ENCODE measurements at regions not wholly inside any gene's neighbourhood (a gene's known extent, or its start where the extent isn't known, plus 50 kb on each side); places are given as distances from the start of the nearest gene placed in this dataset.

- TF ChIP-seq CTCF (IDR thresholded peaks at IDR 0.05) (no peak), EZH2 (IDR thresholded peaks at IDR 0.05) (no peak)
These were observed 315.7 kb upstream of the PROK2 start for GRCh38 chr3:72100601-72101187.
